Ovary (tissue), 7 donors: ENCODE measurements at regions not wholly inside any gene's neighbourhood (a gene's known extent, or its start where the extent isn't known, plus 50 kb on each side); places are given as distances from the start of the nearest gene placed in this dataset.

ENCODE experiments used
- DNase-seq, 5 donors: peaks; one replicate each; pipeline ENCODE4 v3.0.0-alpha.2; 2019 to 2020
- H3K27ac ChIP-seq, 2 donors: fragments of 200-600 bp; one replicate each; pipeline versions ENCODE4 v1.5.1 to v1.8.0; 2019 to 2022
- H3K27me3 ChIP-seq: fragments of 200-600 bp; one replicate; pipeline ENCODE4 v1.8.0; 2022
- H3K36me3 ChIP-seq: fragments of 200-600 bp; sonication (generic); one replicate; pipeline ENCODE4 v1.5.1; 2019
- H3K4me1 ChIP-seq: one replicate; pipeline ENCODE4 v1.8.1; 2013; ENCODE audit warnings: mild to moderate bottlenecking, moderate library complexity; ENCODE audit not compliant: insufficient read depth
- H3K4me3 ChIP-seq: fragments of 200-600 bp; sonication (generic); one replicate; pipeline ENCODE4 v1.5.1; 2017
- H3K9me3 ChIP-seq, 2 donors: fragments of 200-600 bp in 1 of 2; sonication (generic) in 1 of 2; one replicate each; pipeline versions ENCODE4 v1.5.1 to v1.8.1; 2013 to 2019; ENCODE audit warnings: mild to moderate bottlenecking in 1 of 2, moderate library complexity in 1 of 2
- CTCF ChIP-seq, 3 donors: fragments of 450-650 bp in 2 of 3; fragments of 200-600 bp in 1 of 3; IDR thresholded peaks; one replicate each; pipeline versions ENCODE4 v1.5.1 to v1.8.0; 2016 to 2022; ENCODE audit warnings: antibody characterized with exemption in 3 of 3, mild to moderate bottlenecking in 1 of 3
- EP300 ChIP-seq: sonication (generic); formaldehyde crosslinking; IDR thresholded peaks from one replicate; pipeline ENCODE4 v1.6.1; 2017; ENCODE audit warnings: antibody characterized with exemption
- POLR2A ChIP-seq: fragments of 450-650 bp; IDR thresholded peaks from one replicate; pipeline ENCODE4 v1.6.1; 2017; ENCODE audit warnings: antibody characterized with exemption, mild to moderate bottlenecking, moderate library complexity
- whole genome bisulfite sequencing, 3 donors: extraction: QIAGEN DNeasy Blood & Tissue Kit in 1 of 3; methylation state at CpG; one replicate each; pipeline versions ENCODE4 v1.1.5 to v1.1.7; 2013 to 2017; 5-methylcytosine and 5-hydroxymethylcytosine counted together
- intact Hi-C, 4 donors: fragments of 100-400 bp; cut with DNase I; formaldehyde crosslinking; loops; one replicate each; pipeline versions ENCODE4 v1.11.0 to v1.15.1; 2022 to 2023
- donor health status: DM: no; HTN: no; CAD: no; lungs with moderate emphysema.
- donor health status: DM: no; HTN: no; CAD: no.
- donor health status: Bipolar disorder and iron deficiency.
- donor health status: DM: no; HTN: no; CAD: no.
- donor health status: DM: yes; HTN: yes; CAD: no.

GRCh38 chr13:42485272-42485671, 88.7 kb upstream of the TNFSF11 start:
- WGBS, 3 donors, result 59 to 65% (median 64%) methylated on average over 2 of the region's 2 CpGs
- no peak overlapping the region for H3K4me3 ChIP-seq
- no peaks in the 10 kb centered on the region for H3K36me3 ChIP-seq
- no peak overlapping the region for H3K27ac ChIP-seq
- TF ChIP-seq CTCF (IDR thresholded peaks at IDR 0.05) (no peak), EP300 (no peak), POLR2A (no peak)
- no peaks in the 10 kb centered on the region for H3K4me1 ChIP-seq
- intact Hi-C loops, result no loop called here
- H3K27me3 ChIP-seq, result no peaks in the 10 kb centered on the region
- no peaks in the 10 kb centered on the region for H3K9me3 ChIP-seq
- no peak for DNase-seq

- H3K4me3 ChIP-seq, result no peak overlapping the region
- H3K9me3 ChIP-seq, result no peaks in the 10 kb centered on the region
- no peaks in the 10 kb centered on the region for H3K4me1 ChIP-seq
- H3K27ac ChIP-seq, result no peak overlapping the region
- DNase-seq, result no peak
- intact Hi-C loops, result no loop called here
- 8 to 12% (median 10%) methylated on average over 3 of the region's 3 CpGs for WGBS, 3 donors
- H3K27me3 ChIP-seq, result no peaks in the 10 kb centered on the region
- H3K36me3 ChIP-seq, result no peaks in the 10 kb centered on the region
- no peak for TF ChIP-seq POLR2A
- no peak for TF ChIP-seq EP300
- no peak for TF ChIP-seq CTCF (IDR thresholded peaks at IDR 0.05)
Observed at GRCh38 chr13:42486711-42487198, 87.2 kb upstream of the TNFSF11 start.

GRCh38 chr13:42487221-42487620, 86.7 kb upstream of the TNFSF11 start:
- WGBS, 3 donors, result 90 to 96% (median 90%) methylated on average over 5 of the region's 5 CpGs
- Histone ChIP-seq H3K27ac (no peak overlapping the region), H3K27me3 (no peaks in the 10 kb centered on the region), H3K4me3 (no peak overlapping the region), H3K4me1 (no peaks in the 10 kb centered on the region), H3K9me3 (no peaks in the 10 kb centered on the region), H3K36me3 (no peaks in the 10 kb centered on the region)
- TF ChIP-seq CTCF (IDR thresholded peaks at IDR 0.05) (no peak), POLR2A (no peak), EP300 (no peak)
- intact Hi-C loops, result no loop called here
- no peak for DNase-seq

- no peak overlapping the region for H3K27ac ChIP-seq
- H3K4me1 ChIP-seq, result no peaks in the 10 kb centered on the region
- no peak for TF ChIP-seq POLR2A
- TF ChIP-seq CTCF (IDR thresholded peaks at IDR 0.05), result no peak
- no peak for TF ChIP-seq EP300
- no peak for DNase-seq
- intact Hi-C loops, result no loop called here
- 63 to 67% (median 65%) methylated on average over 5 of the region's 5 CpGs for WGBS, 3 donors
- no peak overlapping the region for H3K4me3 ChIP-seq
- no peaks in the 10 kb centered on the region for H3K9me3 ChIP-seq
- H3K27me3 ChIP-seq, result no peaks in the 10 kb centered on the region
- no peaks in the 10 kb centered on the region for H3K36me3 ChIP-seq
Observed at GRCh38 chr13:42490676-42491075, 83.3 kb upstream of the TNFSF11 start.
